GM12878 (cell line): ENCODE measurements at regions not wholly inside any gene's neighbourhood (a gene's known extent, or its start where the extent isn't known, plus 50 kb on each side); places are given as distances from the start of the nearest gene placed in this dataset.
A peak's percentile ranks its signal among the peaks of the same experiment; 100 is the strongest.

Experiments used
- ASH2L ChIP-seq: fragments of 300-600, 200-600 bp; sonication (generic); IDR thresholded peaks from 2 replicates; pipeline ENCODE4 v1.6.1; 2017; ENCODE audit warnings: low read depth, mild to moderate bottlenecking, borderline replicate concordance
- BACH1 ChIP-seq: fragments of 450-650 bp; IDR thresholded peaks from 2 replicates; pipeline ENCODE4 v1.6.1; 2017; ENCODE audit warnings: mild to moderate bottlenecking, borderline replicate concordance
- CEBPB ChIP-seq, 2 experiments: fragments of 150-350 bp in 1 of 2; IDR thresholded peaks; 2 replicates each; pipeline ENCODE4 v1.6.1; 2012 to 2014; ENCODE audit warnings: low read depth in 2 of 2, low read length in 2 of 2, borderline replicate concordance in 1 of 2, inconsistent platforms in 1 of 2
- CREB1 ChIP-seq: IDR thresholded peaks from 2 replicates; pipeline ENCODE4 v1.6.1; 2012; ENCODE audit warnings: low read depth, mild to moderate bottlenecking, inconsistent platforms
- GABPA ChIP-seq: IDR thresholded peaks from 2 replicates; pipeline ENCODE4 v1.6.1; 2014; ENCODE audit warnings: antibody characterized with exemption, low read depth, mild to moderate bottlenecking, inconsistent platforms
- IRF3 ChIP-seq: fragments of 450-650 bp; IDR thresholded peaks from 2 replicates; pipeline ENCODE4 v1.6.1; 2014; ENCODE audit warnings: mild to moderate bottlenecking
- KAT2A ChIP-seq: conservative IDR thresholded peaks from 2 replicates; pipeline ENCODE4 v1.6.1; 2011; ENCODE audit warnings: low read depth, low read length; ENCODE audit not compliant: control insufficient read depth
- MTA3 ChIP-seq: IDR thresholded peaks from 2 replicates; pipeline ENCODE4 v1.6.1; 2012; ENCODE audit warnings: low read length, inconsistent platforms, borderline replicate concordance
- MXI1 ChIP-seq: fragments of 150-350 bp; IDR thresholded peaks from 2 replicates; pipeline ENCODE4 v1.6.1; 2011; ENCODE audit warnings: low read depth, mild to moderate bottlenecking, inconsistent platforms, low read length, improper control_type of control experiment
- PAX5 ChIP-seq: IDR thresholded peaks from 2 replicates; pipeline ENCODE4 v1.6.1; 2011; ENCODE audit warnings: low read depth, low read length, borderline replicate concordance
- PAX8 ChIP-seq: fragments of 450-650 bp; IDR thresholded peaks from 2 replicates; pipeline ENCODE4 v1.6.1; 2017; ENCODE audit warnings: mild to moderate bottlenecking, moderate library complexity
- RBBP5 ChIP-seq: fragments of 200-600 bp; sonication (generic); conservative IDR thresholded peaks from 2 replicates; pipeline ENCODE4 v1.6.1; 2016
- ZBTB4 ChIP-seq: fragments of 450-650 bp; formaldehyde crosslinking; IDR thresholded peaks from 2 replicates; pipeline ENCODE4 v1.4.0; 2022; ENCODE audit warnings: mild to moderate bottlenecking, moderate library complexity
- ZNF217 ChIP-seq: fragments of 450-650 bp; IDR thresholded peaks from 2 replicates; pipeline ENCODE4 v1.6.1; 2017; ENCODE audit warnings: antibody characterized with exemption, mild to moderate bottlenecking
- TF ChIP-seq, protein P1 (sequence below): fragments of 450-650 bp; IDR thresholded peaks from 2 replicates; pipeline ENCODE4 v1.6.1; 2017; ENCODE audit warnings: antibody characterized with exemption, mild to moderate bottlenecking, moderate library complexity
- TF ChIP-seq, protein P2 (sequence below): IDR thresholded peaks from 2 replicates; pipeline ENCODE4 v1.6.1; 2011; ENCODE audit warnings: low read depth, low read length, improper control_type of control experiment, borderline replicate concordance
- TF ChIP-seq, protein P3 (sequence below): fragments of 450-650 bp; IDR thresholded peaks from 2 replicates; pipeline ENCODE4 v1.6.1; 2016; ENCODE audit warnings: mild to moderate bottlenecking
- TF ChIP-seq, protein P4 (sequence below): IDR thresholded peaks from 2 replicates; pipeline ENCODE4 v1.6.1; 2011; ENCODE audit warnings: borderline replicate concordance, low read depth, mild to moderate bottlenecking, moderate library complexity, low read length; ENCODE audit not compliant: insufficient read depth, poor library complexity, severe bottlenecking
- TF ChIP-seq, protein P5 (sequence below): IDR thresholded peaks from 2 replicates; pipeline ENCODE4 v1.6.1; 2012; ENCODE audit warnings: low read length, inconsistent platforms

DNA sequence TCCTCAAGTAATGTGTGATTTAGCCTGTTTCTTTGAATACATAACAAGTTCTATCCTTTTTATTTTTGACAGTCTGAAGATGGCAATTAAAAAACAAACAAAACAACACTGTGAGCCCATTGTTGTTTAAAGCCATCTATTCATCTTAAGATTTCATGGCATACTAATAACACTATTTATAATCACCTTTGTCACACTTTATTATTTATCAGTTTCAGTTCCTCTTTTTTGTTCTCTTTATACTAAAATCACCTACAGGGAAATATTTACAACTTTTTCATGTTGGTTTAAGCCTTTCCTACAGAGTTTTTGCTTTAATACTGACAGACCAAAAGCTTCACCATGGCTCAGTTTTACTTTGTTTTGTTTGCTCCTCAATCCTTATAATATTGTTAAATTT is 247.4 kb upstream of the CTSO start (continued):
- TF ChIP-seq ZBTB4 (CRISPR knock-in tag) = peak; percentile 38; the same call in 1 of the 2 replicates
- TF ChIP-seq BACH1 = peak; percentile 97
- no peak for TF ChIP-seq PAX5
- no peak for TF ChIP-seq KAT2A
- no peak for TF ChIP-seq IRF3
- TF ChIP-seq GABPA = peak; percentile 22; the same call in 1 of the 2 replicates
- TF ChIP-seq PAX8 = no peak
- TF ChIP-seq MXI1 = peak; percentile 13; the same call in 1 of the 2 replicates
- TF ChIP-seq, protein P1, sequence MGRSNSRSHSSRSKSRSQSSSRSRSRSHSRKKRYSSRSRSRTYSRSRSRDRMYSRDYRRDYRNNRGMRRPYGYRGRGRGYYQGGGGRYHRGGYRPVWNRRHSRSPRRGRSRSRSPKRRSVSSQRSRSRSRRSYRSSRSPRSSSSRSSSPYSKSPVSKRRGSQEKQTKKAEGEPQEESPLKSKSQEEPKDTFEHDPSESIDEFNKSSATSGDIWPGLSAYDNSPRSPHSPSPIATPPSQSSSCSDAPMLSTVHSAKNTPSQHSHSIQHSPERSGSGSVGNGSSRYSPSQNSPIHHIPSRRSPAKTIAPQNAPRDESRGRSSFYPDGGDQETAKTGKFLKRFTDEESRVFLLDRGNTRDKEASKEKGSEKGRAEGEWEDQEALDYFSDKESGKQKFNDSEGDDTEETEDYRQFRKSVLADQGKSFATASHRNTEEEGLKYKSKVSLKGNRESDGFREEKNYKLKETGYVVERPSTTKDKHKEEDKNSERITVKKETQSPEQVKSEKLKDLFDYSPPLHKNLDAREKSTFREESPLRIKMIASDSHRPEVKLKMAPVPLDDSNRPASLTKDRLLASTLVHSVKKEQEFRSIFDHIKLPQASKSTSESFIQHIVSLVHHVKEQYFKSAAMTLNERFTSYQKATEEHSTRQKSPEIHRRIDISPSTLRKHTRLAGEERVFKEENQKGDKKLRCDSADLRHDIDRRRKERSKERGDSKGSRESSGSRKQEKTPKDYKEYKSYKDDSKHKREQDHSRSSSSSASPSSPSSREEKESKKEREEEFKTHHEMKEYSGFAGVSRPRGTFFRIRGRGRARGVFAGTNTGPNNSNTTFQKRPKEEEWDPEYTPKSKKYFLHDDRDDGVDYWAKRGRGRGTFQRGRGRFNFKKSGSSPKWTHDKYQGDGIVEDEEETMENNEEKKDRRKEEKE = no peak
- TF ChIP-seq CEBPB (IDR thresholded peaks at IDR 0.05; ENCODE audit: borderline replicate concordance in 1 of 2, low read depth in 2 of 2, low read length in 2 of 2) = no peak
- TF ChIP-seq CREB1 = no peak
- TF ChIP-seq, protein P2, sequence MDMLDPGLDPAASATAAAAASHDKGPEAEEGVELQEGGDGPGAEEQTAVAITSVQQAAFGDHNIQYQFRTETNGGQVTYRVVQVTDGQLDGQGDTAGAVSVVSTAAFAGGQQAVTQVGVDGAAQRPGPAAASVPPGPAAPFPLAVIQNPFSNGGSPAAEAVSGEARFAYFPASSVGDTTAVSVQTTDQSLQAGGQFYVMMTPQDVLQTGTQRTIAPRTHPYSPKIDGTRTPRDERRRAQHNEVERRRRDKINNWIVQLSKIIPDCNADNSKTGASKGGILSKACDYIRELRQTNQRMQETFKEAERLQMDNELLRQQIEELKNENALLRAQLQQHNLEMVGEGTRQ = no peak
- no peak for TF ChIP-seq RBBP5
- no peak for TF ChIP-seq ASH2L
- TF ChIP-seq, protein P3, sequence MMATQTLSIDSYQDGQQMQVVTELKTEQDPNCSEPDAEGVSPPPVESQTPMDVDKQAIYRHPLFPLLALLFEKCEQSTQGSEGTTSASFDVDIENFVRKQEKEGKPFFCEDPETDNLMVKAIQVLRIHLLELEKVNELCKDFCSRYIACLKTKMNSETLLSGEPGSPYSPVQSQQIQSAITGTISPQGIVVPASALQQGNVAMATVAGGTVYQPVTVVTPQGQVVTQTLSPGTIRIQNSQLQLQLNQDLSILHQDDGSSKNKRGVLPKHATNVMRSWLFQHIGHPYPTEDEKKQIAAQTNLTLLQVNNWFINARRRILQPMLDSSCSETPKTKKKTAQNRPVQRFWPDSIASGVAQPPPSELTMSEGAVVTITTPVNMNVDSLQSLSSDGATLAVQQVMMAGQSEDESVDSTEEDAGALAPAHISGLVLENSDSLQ = peak; percentile 32; the same call in 1 of the 2 replicates
- TF ChIP-seq, protein P4, sequence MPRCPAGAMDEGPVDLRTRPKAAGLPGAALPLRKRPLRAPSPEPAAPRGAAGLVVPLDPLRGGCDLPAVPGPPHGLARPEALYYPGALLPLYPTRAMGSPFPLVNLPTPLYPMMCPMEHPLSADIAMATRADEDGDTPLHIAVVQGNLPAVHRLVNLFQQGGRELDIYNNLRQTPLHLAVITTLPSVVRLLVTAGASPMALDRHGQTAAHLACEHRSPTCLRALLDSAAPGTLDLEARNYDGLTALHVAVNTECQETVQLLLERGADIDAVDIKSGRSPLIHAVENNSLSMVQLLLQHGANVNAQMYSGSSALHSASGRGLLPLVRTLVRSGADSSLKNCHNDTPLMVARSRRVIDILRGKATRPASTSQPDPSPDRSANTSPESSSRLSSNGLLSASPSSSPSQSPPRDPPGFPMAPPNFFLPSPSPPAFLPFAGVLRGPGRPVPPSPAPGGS = no peak
- TF ChIP-seq, protein P5, sequence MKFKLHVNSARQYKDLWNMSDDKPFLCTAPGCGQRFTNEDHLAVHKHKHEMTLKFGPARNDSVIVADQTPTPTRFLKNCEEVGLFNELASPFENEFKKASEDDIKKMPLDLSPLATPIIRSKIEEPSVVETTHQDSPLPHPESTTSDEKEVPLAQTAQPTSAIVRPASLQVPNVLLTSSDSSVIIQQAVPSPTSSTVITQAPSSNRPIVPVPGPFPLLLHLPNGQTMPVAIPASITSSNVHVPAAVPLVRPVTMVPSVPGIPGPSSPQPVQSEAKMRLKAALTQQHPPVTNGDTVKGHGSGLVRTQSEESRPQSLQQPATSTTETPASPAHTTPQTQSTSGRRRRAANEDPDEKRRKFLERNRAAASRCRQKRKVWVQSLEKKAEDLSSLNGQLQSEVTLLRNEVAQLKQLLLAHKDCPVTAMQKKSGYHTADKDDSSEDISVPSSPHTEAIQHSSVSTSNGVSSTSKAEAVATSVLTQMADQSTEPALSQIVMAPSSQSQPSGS = peak; percentile 93
- TF ChIP-seq ZNF217 = peak; percentile 95
- TF ChIP-seq MTA3 = peak; percentile 48; the same call in 1 of the 2 replicates
